H1 (cell line): ENCODE measurements at regions not wholly inside any gene's neighbourhood (a gene's known extent, or its start where the extent isn't known, plus 50 kb on each side); places are given as distances from the start of the nearest gene placed in this dataset.

Source experiments
- CTCF ChIA-PET: fragments of 300-600 bp; sonication (Branson Sonifier 250); formaldehyde crosslinking; loops from one replicate; lab custom pipeline; 2021; ENCODE audit not compliant: partially characterized antibody; lab: Charles Lee
- POLR2A ChIA-PET: fragments of 300-600 bp; sonication (Branson Sonifier 250); formaldehyde crosslinking; loops from one replicate; lab custom pipeline; 2021; ENCODE audit warnings: inconsistent platforms; ENCODE audit not compliant: partially characterized antibody; lab: Charles Lee
- DNase-seq, 2 experiments: peaks; one replicate each; pipeline versions ENCODE4 v3.0.0 to v3.0.0-alpha.2; 2010 to 2022; ENCODE audit warnings: low spot score in 2 of 2, low read depth in 1 of 2, mixed read lengths in 1 of 2
- FAIRE-seq: peaks from 2 replicates; lab custom pipeline; 2011; peaks lifted over from hg19 to GRCh38; lab: Jason Lieb, UNC
- H2AFZ ChIP-seq: 2 replicates; pipeline ENCODE4 v1.8.1; 2012; ENCODE audit warnings: low read length, inconsistent platforms
- H2AK5ac ChIP-seq: 2 replicates; pipeline ENCODE4 v1.6.1; 2013; ENCODE audit warnings: low read depth, low read length
- H2BK120ac ChIP-seq: replicated peaks from 2 replicates; pipeline ENCODE3; 2013; ENCODE audit warnings: low read depth, low read length, inconsistent platforms
- H2BK12ac ChIP-seq: 2 replicates; pipeline ENCODE4 v1.6.1; 2013; ENCODE audit warnings: low read depth, low read length
- H2BK15ac ChIP-seq: 2 replicates; pipeline ENCODE4 v1.6.1; 2013; ENCODE audit warnings: low read length
- H2BK20ac ChIP-seq: 2 replicates; pipeline ENCODE4 v1.6.1; 2013; ENCODE audit warnings: low read length
- H2BK5ac ChIP-seq: 2 replicates; pipeline ENCODE4 v1.6.1; 2013; ENCODE audit warnings: low read depth, low read length
- H3K14ac ChIP-seq: 2 replicates; pipeline ENCODE4 v1.6.1; 2013; ENCODE audit warnings: inconsistent platforms; ENCODE audit not compliant: insufficient read length
- H3K18ac ChIP-seq: 2 replicates; pipeline ENCODE4 v1.6.1; 2013; ENCODE audit warnings: low read length; ENCODE audit errors: extremely low read depth
- H3K23ac ChIP-seq: 2 replicates; pipeline ENCODE4 v1.6.1; 2013; ENCODE audit warnings: inconsistent platforms; ENCODE audit not compliant: insufficient read length
- H3K23me2 ChIP-seq: 2 replicates; pipeline ENCODE4 v1.6.1; 2013; ENCODE audit warnings: low read depth, low read length
- H3K27ac ChIP-seq: 2 replicates; pipeline ENCODE4 v1.6.1; 2011; ENCODE audit warnings: low read depth, low read length, inconsistent platforms
- H3K27me3 ChIP-seq, 4 experiments: replicated peaks in 1 of 4; 1 replicate in 1 of 4; 2 replicates in 3 of 4; pipeline versions ENCODE4 v1.6.1 to v1.8.1; 2011 to 2013; ENCODE audit warnings: low read length in 3 of 4, mild to moderate bottlenecking in 3 of 4, inconsistent platforms in 2 of 4, mixed read lengths in 2 of 4, moderate library complexity in 1 of 4; ENCODE audit not compliant: control insufficient read depth in 3 of 4, insufficient read depth in 3 of 4; ENCODE audit errors: extremely low read depth in 1 of 4
- H3K36me3 ChIP-seq, 4 experiments: 2 replicates each; pipeline versions ENCODE4 v1.6.1 to v1.8.1; 2011 to 2013; ENCODE audit warnings: mild to moderate bottlenecking in 4 of 4, low read length in 3 of 4, moderate library complexity in 2 of 4, control low read depth in 1 of 4, inconsistent platforms in 1 of 4; ENCODE audit not compliant: insufficient read depth in 4 of 4, control insufficient read depth in 2 of 4
- H3K4ac ChIP-seq: replicated peaks from 2 replicates; pipeline ENCODE3; 2013; ENCODE audit warnings: low read length, low read depth, mixed read lengths, inconsistent platforms; ENCODE audit not compliant: insufficient read length
- H3K4me1 ChIP-seq, 4 experiments: replicated peaks in 1 of 4; 1 replicate in 1 of 4; 2 replicates in 3 of 4; pipeline versions ENCODE4 v1.6.1 to v1.8.1; 2011 to 2013; ENCODE audit warnings: low read length in 3 of 4, inconsistent platforms in 2 of 4, mixed read lengths in 1 of 4; ENCODE audit not compliant: insufficient read depth in 4 of 4, control insufficient read depth in 3 of 4
- H3K4me2 ChIP-seq, 2 experiments: 2 replicates each; pipeline versions ENCODE4 v1.6.1 to v1.8.1; 2011 to 2013; ENCODE audit warnings: low read depth in 2 of 2, low read length in 2 of 2, control low read depth in 1 of 2, inconsistent platforms in 1 of 2, mild to moderate bottlenecking in 1 of 2; ENCODE audit not compliant: insufficient read depth in 1 of 2
- H3K4me3 ChIP-seq, 4 experiments: fragments of 200-600, 300-600 bp in 1 of 4; sonication (generic), shearing (Covaris generic), sonication (Bioruptor Twin) in 1 of 4; 2 replicates each; pipeline versions ENCODE4 v1.5.1 to v1.8.1; 2011 to 2016; ENCODE audit warnings: low read length in 4 of 4, low read depth in 3 of 4, control low read depth in 2 of 4, inconsistent platforms in 2 of 4, mild to moderate bottlenecking in 2 of 4, mixed read lengths in 1 of 4, moderate library complexity in 1 of 4; ENCODE audit not compliant: insufficient read depth in 2 of 4; ENCODE audit errors: extremely low read depth in 1 of 4
- H3K56ac ChIP-seq: replicated peaks from 2 replicates; pipeline ENCODE3; 2013; ENCODE audit warnings: low read depth, mild to moderate bottlenecking, mixed read lengths, low read length, inconsistent platforms; ENCODE audit not compliant: insufficient read length
- H3K79me1 ChIP-seq: 2 replicates; pipeline ENCODE4 v1.6.1; 2013; ENCODE audit warnings: low read depth, low read length, control low read depth
- H3K79me2 ChIP-seq, 2 experiments: 2 replicates each; pipeline versions ENCODE4 v1.6.1 to v1.8.1; 2012 to 2013; ENCODE audit warnings: low read length in 2 of 2, mild to moderate bottlenecking in 2 of 2, inconsistent platforms in 1 of 2; ENCODE audit not compliant: insufficient read depth in 2 of 2, control insufficient read depth in 1 of 2
- H3K9ac ChIP-seq, 4 experiments: replicated peaks in 1 of 4; 1 replicate in 1 of 4; 2 replicates in 3 of 4; pipeline versions ENCODE4 v1.6.1 to v1.8.1; 2011 to 2013; ENCODE audit warnings: low read depth in 3 of 4, low read length in 3 of 4, control low read depth in 2 of 4, mild to moderate bottlenecking in 2 of 4, moderate library complexity in 2 of 4, inconsistent platforms in 1 of 4; ENCODE audit errors: extremely low read depth in 1 of 4
- H3K9me3 ChIP-seq, 2 experiments: 2 replicates each; pipeline versions ENCODE4 v1.6.1 to v1.8.1; 2012 to 2013; ENCODE audit warnings: mild to moderate bottlenecking in 2 of 2, moderate library complexity in 2 of 2, control low read depth in 1 of 2, inconsistent platforms in 1 of 2, low read depth in 1 of 2, low read length in 1 of 2, mixed read lengths in 1 of 2; ENCODE audit not compliant: insufficient read depth in 2 of 2
- H4K20me1 ChIP-seq, 2 experiments: replicated peaks in 1 of 2; 2 replicates each; pipeline versions ENCODE3 to v1.8.1; 2011 to 2013; ENCODE audit warnings: inconsistent platforms in 2 of 2, low read length in 2 of 2, mild to moderate bottlenecking in 1 of 2; ENCODE audit not compliant: insufficient read depth in 2 of 2, control insufficient read depth in 1 of 2
- H4K5ac ChIP-seq: 2 replicates; pipeline ENCODE4 v1.6.1; 2013; ENCODE audit warnings: low read length, low read depth, mixed read lengths, inconsistent platforms; ENCODE audit not compliant: insufficient read length
- H4K8ac ChIP-seq: 2 replicates; pipeline ENCODE4 v1.8.0; 2013; ENCODE audit warnings: mild to moderate bottlenecking, moderate library complexity, low read length, inconsistent platforms; ENCODE audit not compliant: insufficient read depth; ENCODE audit errors: extremely low read depth
- H4K91ac ChIP-seq: replicated peaks from 2 replicates; pipeline ENCODE3; 2013; ENCODE audit warnings: low read length, mixed read lengths, inconsistent platforms; ENCODE audit not compliant: insufficient read length
- ASH2L ChIP-seq: fragments of 200-600, 300-600 bp; sonication (generic); IDR thresholded peaks from one replicate; pipeline ENCODE4 v1.7.1; 2017; ENCODE audit warnings: low read length
- BACH1 ChIP-seq: IDR thresholded peaks from 2 replicates; pipeline ENCODE4 v1.6.1; 2012; ENCODE audit warnings: low read length, improper control_type of control experiment
- BRCA1 ChIP-seq: IDR thresholded peaks from 2 replicates; pipeline ENCODE4 v1.6.1; 2012; ENCODE audit warnings: low read depth, low read length, improper control_type of control experiment
- CTBP2 ChIP-seq: IDR thresholded peaks from 2 replicates; pipeline ENCODE4 v1.7.0; 2011; ENCODE audit warnings: borderline replicate concordance, mild to moderate bottlenecking, moderate library complexity, mixed read lengths, low read length; ENCODE audit not compliant: insufficient read depth, insufficient read length
- HDAC6 ChIP-seq: IDR thresholded peaks from one replicate; pipeline ENCODE4 v1.7.1; 2012; ENCODE audit warnings: low read depth, mild to moderate bottlenecking, inconsistent platforms, low read length, moderate library complexity
- KDM4A ChIP-seq: IDR thresholded peaks from one replicate; pipeline ENCODE4 v1.7.1; 2012; ENCODE audit warnings: low read depth, mild to moderate bottlenecking, moderate library complexity, low read length, inconsistent platforms; ENCODE audit not compliant: severe bottlenecking
- MAX ChIP-seq: IDR thresholded peaks from 2 replicates; pipeline ENCODE4 v1.6.1; 2012; ENCODE audit warnings: inconsistent platforms
- PHF8 ChIP-seq: fragments of 200-600 bp; sonication (generic); conservative IDR thresholded peaks from 2 replicates; pipeline ENCODE4 v1.7.1; 2012; ENCODE audit warnings: low read depth, mild to moderate bottlenecking, inconsistent platforms, low read length, moderate library complexity
- POLR2AphosphoS5 ChIP-seq: IDR thresholded peaks from 2 replicates; pipeline ENCODE4 v1.6.1; 2011; ENCODE audit warnings: low read depth, low read length
- POU5F1 ChIP-seq: IDR thresholded peaks from 2 replicates; pipeline ENCODE4 v1.6.1; 2011; ENCODE audit warnings: low read depth, mild to moderate bottlenecking, low read length, moderate library complexity
- SRF ChIP-seq: IDR thresholded peaks from 2 replicates; pipeline ENCODE4 v1.6.1; 2011; ENCODE audit warnings: mild to moderate bottlenecking, low read depth, low read length, moderate library complexity
- TAF1 ChIP-seq: IDR thresholded peaks from 2 replicates; pipeline ENCODE4 v1.6.1; 2011; ENCODE audit warnings: mild to moderate bottlenecking, low read depth, low read length
- TAF7 ChIP-seq: optimal IDR thresholded peaks from 2 replicates; pipeline ENCODE3; 2011; ENCODE audit warnings: low read depth, mild to moderate bottlenecking, inconsistent platforms, low read length, moderate library complexity, borderline replicate concordance
- ZNF274 ChIP-seq: IDR thresholded peaks from 2 replicates; pipeline ENCODE4 v1.7.0; 2012; ENCODE audit warnings: low read length, borderline replicate concordance; ENCODE audit errors: extremely low read depth
- WGBS, 2 experiments: shearing (Covaris generic) in 1 of 2; methylation state at CpG; one replicate each; pipeline versions ENCODE4 v1.1.6 to v1.1.7; 2013 to 2015; ENCODE audit warnings: low lambda C conversion rate in 2 of 2, mixed read lengths in 2 of 2, inconsistent platforms in 1 of 2, low coverage in 1 of 2, missing lambda C conversion rate in 1 of 2; ENCODE audit not compliant: insufficient replicate concordance in 2 of 2, insufficient coverage in 1 of 2, insufficient read length in 1 of 2; ENCODE audit errors: extremely low coverage in 1 of 2, missing lambda C conversion rate in 1 of 2; 5-methylcytosine and 5-hydroxymethylcytosine counted together

- no peak for FAIRE-seq
- H4K20me1 ChIP-seq = no peaks in the 10 kb centered on the region
- H3K23me2 ChIP-seq = peaks cover 2% of the 10 kb centered on the region; the same call in 1 of the 2 replicates
- no peak for DNase-seq
- H3K4me2 ChIP-seq = no peak overlapping the region
- no peaks in the 10 kb centered on the region for H3K79me2 ChIP-seq
- peak overlapping the region; percentile 35; the same call in 1 of the 2 replicates for H2BK12ac ChIP-seq
- no peak overlapping the region for H3K27ac ChIP-seq
- POLR2A ChIA-PET = no interaction called here
- no peak overlapping the region for H4K91ac ChIP-seq
- no peak overlapping the region for H3K4ac ChIP-seq
- H3K27me3 ChIP-seq = no peaks in the 10 kb centered on the region
- no peak overlapping the region for H3K18ac ChIP-seq
- H2AK5ac ChIP-seq = no peak overlapping the region
- no peak overlapping the region for H2AFZ ChIP-seq
- H3K36me3 ChIP-seq = no peaks in the 10 kb centered on the region
- 88% methylated on average over 6 of the region's 6 CpGs; no CpG with 5 or more reads in 1 of the 2 experiments for WGBS, 2 experiments
- H3K9me3 ChIP-seq = no peaks in the 10 kb centered on the region
- no peak overlapping the region for H3K9ac ChIP-seq
- CTCF ChIA-PET = no interaction called here
- H3K56ac ChIP-seq = no peak overlapping the region
- no peak overlapping the region for H4K5ac ChIP-seq
- H3K4me1 ChIP-seq = peaks cover 0 to 3% (median 0%) of the 10 kb centered on the region in 4 experiments; a peak in 2 of 7 replicates
- H3K4me3 ChIP-seq = no peak overlapping the region
- H4K8ac ChIP-seq = no peak overlapping the region
- no peak for TF ChIP-seq SRF
- TF ChIP-seq BACH1 = no peak
- TF ChIP-seq KDM4A = no peak
- no peak for TF ChIP-seq ASH2L
- TF ChIP-seq ZNF274 = no peak
- TF ChIP-seq BRCA1 = no peak
- no peak for TF ChIP-seq MAX
- no peak for TF ChIP-seq TAF7
- TF ChIP-seq TAF1 = no peak
- TF ChIP-seq POU5F1 = no peak
- no peak for TF ChIP-seq POLR2AphosphoS5
- no peak for TF ChIP-seq HDAC6
- TF ChIP-seq PHF8 = no peak
- no peak for TF ChIP-seq CTBP2
- TF ChIP-seq, all 59 proteins: peak for 0
- H2BK20ac ChIP-seq = no peak overlapping the region
- no peak overlapping the region for H3K23ac ChIP-seq
- no peak overlapping the region for H2BK120ac ChIP-seq
- H2BK5ac ChIP-seq = no peak overlapping the region
- no peak overlapping the region for H3K14ac ChIP-seq
- no peaks in the 10 kb centered on the region for H3K79me1 ChIP-seq
- H2BK15ac ChIP-seq = no peak overlapping the region; the same call in 1 of the 2 replicates
Measured at GRCh38 chr4:17027495-17027894, 129.1 kb upstream of the LDB2 start.
